Germinal center (tissue), 1 donor: ENCODE measurements at regions not wholly inside any gene's neighbourhood (a gene's known extent, or its start where the extent isn't known, plus 50 kb on each side); places are given as distances from the start of the nearest gene placed in this dataset.
A peak's percentile ranks its signal among the peaks of the same experiment; 100 is the strongest.
"Not testable (repeated sequence)": the region's sequence is repeated elsewhere in the genome, so short reads cannot be mapped to it uniquely, and the experiment has no call there.

Source experiments
- DNase-seq: peaks from one replicate; pipeline ENCODE4 v3.0.0; 2012; ENCODE audit warnings: mixed read lengths, low spot score

DNA sequence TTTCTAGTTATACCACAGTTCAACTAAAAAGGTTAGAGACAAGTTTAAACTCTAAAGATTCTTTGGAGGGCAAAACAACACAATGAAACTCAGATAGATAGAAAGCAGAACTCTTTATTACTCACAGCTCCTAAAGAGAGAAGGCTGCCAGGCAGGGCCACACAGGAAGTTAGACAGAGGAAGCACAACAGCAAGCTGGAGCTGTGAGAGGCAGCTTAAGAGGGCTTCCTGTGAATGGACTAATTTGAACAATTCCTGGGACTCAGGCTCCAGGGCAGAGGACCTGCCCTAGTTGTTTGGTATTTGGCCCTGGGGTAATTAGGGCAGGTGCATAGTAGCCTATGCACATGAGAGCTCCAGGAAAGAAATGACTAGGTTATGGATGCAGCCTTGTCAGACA, 803.6 kb downstream of the DIAPH3 start:
- no peak for DNase-seq

DNA sequence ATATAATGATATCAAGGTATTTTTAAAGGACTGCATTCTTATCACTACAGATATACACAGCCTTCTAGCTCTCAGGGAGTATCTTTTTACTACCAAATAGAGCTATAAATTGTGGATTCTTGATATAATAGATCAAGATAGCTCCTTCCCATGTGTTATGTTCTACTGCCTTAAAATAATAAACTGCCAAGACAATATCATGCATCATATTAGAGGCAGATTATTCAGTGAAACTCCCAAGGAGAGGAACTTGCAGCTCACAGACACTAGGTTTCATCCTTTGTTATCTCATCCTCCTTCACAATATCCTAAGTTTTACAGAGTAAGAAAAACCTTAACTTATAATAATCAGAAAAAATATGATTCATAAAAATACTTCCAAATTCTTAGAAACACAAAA, 802.8 kb downstream of the DIAPH3 start:
- DNase-seq: no peak

DNA sequence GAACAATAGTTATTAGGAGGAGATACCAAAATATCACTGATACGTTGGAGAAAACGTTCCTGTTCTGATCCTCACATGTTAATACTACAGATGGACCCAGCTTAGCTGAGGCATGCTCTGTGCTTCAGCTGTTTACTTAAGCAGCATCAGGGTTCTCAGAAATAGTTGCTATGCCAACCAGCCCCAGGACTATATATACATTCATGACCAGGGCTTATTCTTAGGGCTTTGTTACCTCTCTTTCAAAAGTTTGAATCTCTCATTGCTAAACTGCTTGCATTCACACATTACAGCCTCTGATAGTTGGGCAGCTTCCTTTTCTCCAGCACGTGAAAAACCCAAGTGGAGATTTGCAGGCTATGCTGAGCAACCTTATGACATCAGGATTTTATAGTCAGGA, 800.4 kb downstream of the DIAPH3 start:
- DNase-seq: no peak

- DNase-seq: no peak
Observed at GRCh38 chr13:59363947-59364346, 799.8 kb downstream of the DIAPH3 start.

DNA sequence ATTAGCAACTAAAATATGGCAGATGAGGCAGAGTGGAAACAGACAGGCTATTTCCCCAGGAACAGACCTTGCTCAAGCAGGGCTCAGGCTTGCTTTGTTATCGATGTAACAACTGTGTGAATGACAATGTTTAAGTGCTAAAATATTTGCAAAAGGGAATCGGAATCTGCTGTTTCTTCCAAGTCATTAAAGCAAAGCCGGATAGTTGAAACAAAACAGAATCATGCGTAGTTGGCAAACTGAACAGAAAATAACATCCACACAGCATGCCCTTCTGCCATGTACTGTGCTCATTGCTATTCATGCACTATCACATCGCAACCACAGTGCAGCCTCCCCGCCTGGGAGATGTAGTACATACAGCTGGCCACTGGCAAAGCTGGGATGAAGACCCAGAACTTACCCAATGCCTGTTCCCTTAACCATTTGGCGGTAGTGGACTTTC, 799.1 kb downstream of the DIAPH3 start:
- DNase-seq: no peak

GRCh38 chr13:59367467-59367866, 796.3 kb downstream of the DIAPH3 start:
- DNase-seq: no peak

DNA sequence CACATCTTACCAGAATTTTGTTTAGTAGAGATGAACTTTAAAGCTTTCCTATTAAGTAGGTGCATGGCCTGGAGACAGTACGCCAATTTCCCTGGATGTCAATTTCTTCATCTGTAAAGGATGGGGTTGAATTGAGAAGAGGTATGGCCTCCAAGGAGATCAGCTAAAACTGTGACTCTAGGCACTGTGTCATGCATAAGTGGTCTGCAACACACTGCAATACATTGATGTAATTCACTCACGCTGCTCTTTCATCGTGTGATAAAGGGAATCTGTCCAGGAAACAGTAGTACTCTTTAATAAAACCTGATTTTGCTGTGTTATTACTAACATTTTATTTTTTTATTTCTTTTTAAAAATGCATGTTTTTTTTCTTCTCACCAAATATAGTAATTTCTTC, 795.8 kb downstream of the DIAPH3 start:
- no peak for DNase-seq

DNA sequence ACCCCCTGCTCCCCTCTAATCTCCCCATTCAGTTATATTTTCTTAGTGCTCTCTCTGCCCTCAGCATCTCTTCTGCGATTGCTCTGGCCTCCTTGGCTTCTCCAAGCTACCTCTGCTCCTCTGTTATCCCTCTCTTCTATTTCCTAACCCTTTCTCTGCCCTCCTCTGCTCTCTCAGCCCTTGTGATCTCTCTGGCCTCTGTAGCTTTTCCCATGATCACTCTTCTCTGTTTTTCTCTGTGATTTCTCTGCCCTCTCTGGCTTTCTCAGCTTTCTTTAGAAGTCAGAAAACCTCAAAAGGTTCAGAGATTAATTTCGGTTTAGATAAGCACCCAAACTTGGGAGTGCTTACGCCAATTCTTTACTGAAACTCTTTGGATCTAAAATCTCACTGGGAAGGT, 795.0 kb downstream of the DIAPH3 start:
- DNase-seq: no peak

GRCh38 chr13:59371229-59371628, 792.5 kb downstream of the DIAPH3 start:
- DNase-seq: no peak

DNA sequence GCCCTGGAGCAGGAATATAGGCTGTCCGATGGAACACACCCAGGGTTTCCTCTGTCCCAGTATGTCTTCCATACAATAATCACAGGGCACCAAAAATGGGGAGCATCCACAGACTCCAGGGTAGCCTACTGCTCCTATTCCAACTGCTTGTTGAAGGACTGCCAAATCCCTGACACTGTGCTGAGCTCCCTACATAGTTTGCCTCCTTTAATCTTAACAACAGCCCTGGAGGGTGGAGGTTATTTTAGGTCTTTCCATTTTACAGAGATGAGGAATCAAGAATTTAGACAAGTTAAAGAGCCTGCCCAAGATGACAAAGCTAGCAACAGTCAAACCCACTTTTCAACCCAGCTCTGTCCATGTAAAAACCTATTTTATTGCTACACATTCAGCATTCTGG, 790.4 kb downstream of the DIAPH3 start:
- no peak for DNase-seq

DNA sequence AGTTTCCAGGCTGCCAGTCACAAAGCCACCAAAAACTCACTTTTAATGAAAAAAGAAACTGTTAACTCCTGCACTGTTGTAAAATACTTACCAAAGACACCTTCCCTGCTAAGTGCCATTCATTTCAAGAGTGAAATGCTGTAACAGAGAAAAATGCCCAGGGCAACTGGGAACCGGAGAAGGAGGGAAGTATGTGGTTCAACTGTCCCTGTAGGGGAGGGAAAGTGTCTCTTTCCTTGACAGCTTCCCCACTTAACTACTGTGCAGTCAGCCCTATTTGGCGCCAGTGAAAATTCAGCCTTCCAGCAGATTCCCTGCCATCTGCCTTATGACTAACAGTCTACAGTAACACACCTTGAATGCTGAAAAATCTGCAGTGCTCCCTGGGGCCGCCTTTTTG, 789.0 kb downstream of the DIAPH3 start:
- no peak for DNase-seq

DNA sequence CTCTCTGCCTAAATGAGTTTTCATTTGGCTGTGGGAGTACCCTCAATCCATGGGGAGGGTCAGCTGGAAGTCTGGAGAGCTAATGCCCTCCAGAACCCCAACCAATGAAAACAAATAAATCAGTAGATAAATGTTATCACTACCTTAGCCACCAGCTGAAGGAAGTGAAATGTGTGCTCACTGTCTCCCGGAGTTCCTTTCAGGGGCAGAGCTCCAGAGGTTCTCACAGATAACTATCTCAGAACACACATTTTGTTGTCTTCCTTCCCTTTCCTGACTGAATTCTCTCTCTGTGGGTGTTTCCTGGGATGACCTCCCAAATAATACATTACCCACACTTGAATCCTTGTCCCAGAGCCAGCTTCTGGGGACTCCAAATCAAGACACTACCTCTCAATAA, 779.6 kb downstream of the DIAPH3 start:
- DNase-seq: no peak

DNA sequence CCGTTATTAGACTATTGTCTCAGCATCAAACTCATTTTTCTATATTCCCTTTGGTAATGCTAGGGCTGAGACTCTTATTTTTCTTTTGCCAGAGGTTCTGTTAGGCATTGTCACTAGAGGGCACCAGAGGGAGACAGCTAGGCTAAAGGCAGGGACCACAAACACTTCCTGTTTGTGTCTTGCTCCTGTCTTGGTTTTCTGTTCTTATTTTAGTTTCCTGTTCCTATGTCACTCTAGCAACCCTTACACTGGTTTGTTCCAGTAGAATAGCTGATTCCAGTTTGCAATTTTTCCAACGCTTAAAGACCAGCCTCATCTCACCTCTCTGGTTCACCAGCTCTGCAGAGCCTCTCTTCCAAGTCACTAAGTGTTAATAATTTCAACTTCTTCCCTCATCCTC, 772.0 kb downstream of the DIAPH3 start:
- peak; percentile 40 for DNase-seq

- DNase-seq: no peak
Observed at GRCh38 chr13:59392328-59392727, 771.4 kb downstream of the DIAPH3 start.

- DNase-seq: no peak
Observed at GRCh38 chr13:59394496-59394895, 769.2 kb downstream of the DIAPH3 start.

DNA sequence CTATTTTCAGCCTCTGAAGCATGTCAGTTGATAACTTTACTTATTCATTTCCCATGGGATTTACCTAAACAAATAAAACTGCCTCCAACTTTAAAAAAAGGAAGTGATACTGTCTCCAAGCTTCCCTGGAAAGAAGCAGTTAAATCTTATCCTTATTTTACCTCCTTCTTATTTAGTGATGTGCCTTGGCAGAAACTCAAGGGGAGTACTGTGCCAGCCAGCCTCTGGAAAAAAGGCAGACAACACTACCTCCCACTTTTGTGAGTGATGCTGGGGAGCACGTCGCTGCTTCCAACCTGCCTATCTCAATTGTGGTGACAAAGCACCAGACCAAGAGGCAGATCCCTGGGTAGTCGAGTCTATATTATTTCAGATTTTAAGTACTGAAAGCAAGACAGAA, 765.6 kb downstream of the DIAPH3 start:
- no peak for DNase-seq

DNA sequence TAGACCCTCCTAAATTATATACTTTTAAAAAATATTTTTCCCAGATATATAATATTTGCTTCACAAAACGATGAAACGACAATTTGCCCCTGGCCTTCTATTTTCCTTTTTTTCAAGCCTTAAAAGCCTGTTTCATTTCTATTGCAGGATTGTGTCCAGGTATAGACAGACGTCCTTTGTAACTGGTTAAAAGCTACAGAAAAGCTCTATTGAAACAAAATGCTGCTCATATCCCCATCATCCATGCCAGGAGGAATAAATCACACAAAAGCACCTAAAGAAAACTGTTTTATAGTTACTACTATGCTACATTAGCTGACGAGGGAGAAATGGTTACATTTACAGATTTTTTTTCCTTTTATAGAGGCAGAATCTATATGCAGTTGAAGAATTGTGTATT, 765.1 kb downstream of the DIAPH3 start:
- no peak for DNase-seq

- no peak for DNase-seq
Observed at GRCh38 chr13:59399513-59399912, 764.2 kb downstream of the DIAPH3 start.

GRCh38 chr13:59404331-59404730, 759.4 kb downstream of the DIAPH3 start:
- no peak for DNase-seq

DNA sequence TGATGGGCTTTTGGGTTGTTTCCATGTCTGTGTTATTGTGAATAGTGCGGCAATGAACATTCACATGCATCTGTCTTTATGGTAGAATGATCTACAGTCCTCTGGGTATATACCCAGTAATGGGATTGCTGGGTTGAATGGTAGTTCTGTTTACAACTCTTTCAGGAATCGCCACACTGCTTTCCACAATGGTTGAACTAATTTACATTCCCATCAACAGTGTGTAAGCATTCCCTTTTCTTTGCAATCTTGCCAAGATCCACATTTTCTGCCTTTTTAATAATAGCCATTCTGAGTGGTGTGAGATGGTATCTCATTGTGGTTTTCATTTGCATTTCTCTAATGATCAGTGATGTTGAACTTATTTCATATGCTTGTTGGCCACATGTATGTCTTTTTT, 756.5 kb downstream of the DIAPH3 start:
- not testable (repeated sequence) for DNase-seq

GRCh38 chr13:59408738-59409137, 755.0 kb downstream of the DIAPH3 start:
- DNase-seq: no peak

- no peak for DNase-seq
Observed at GRCh38 chr13:59409211-59409610, 754.5 kb downstream of the DIAPH3 start.

GRCh38 chr13:59409634-59410200, 754.0 kb downstream of the DIAPH3 start:
- no peak for DNase-seq

DNA sequence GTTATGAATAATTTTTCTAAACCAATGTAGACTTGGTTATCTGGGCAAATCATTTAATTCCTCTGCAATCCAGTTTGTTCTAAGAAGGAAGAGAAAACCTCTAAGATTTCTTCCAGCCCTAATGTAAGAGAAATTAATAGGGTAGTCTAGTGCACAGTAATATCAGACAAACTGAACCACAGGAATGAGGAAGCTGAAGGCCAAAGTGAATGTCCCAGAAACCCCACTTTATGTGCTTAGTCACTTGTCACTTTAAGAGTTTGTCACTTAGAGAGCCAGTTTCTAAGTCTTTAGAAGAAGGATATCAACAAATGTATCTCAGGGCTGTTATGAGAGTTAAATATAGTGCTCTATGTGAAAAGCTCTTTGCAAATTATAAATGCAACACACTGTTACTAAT, 750.6 kb downstream of the DIAPH3 start:
- DNase-seq: no peak

DNA sequence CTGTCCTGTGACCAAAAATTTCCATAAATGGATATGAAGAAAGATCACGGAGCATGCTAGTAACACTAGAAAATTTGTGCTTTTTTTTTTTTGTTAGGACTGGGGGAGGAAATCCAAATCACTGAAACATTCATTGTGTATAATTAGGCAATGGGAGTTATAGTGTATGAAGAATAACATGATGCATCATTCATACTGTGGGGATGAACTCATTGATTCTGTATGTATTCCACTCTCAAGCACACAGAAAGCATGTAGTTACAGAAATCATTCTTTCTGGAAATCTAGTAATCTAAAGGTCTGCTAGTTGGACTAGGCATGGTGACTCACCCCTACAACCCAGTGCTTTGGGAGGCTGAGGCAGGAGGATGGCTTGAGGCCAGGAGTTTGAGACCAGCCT, 749.7 kb downstream of the DIAPH3 start:
- no peak for DNase-seq
